HG02938 (cell line): ENCODE measurements at regions not wholly inside any gene's neighbourhood (a gene's known extent, or its start where the extent isn't known, plus 50 kb on each side); places are given as distances from the start of the nearest gene placed in this dataset.

ENCODE experiments used
- ATAC-seq: cut with Tn5 transposase; IDR thresholded peaks from one replicate; pipeline ENCODE4 v1.9.1; 2021; ENCODE audit warnings: mild to moderate bottlenecking, moderate library complexity; ENCODE audit not compliant: unreplicated experiment

GRCh38 chr3:161989012-161989411, 492.4 kb downstream of the OTOL1 start:
- no peak for ATAC-seq

GRCh38 chr3:161990036-161990435, 493.4 kb downstream of the OTOL1 start:
- ATAC-seq = no peak

GRCh38 chr3:161991901-161992540, 495.4 kb downstream of the OTOL1 start:
- no peak for ATAC-seq

GRCh38 chr3:161999846-162000245, 503.2 kb downstream of the OTOL1 start:
- ATAC-seq = no peak

- no peak for ATAC-seq
These were observed 511.1 kb downstream of the OTOL1 start for GRCh38 chr3:162007722-162008121.

GRCh38 chr3:162012633-162013032, 516.0 kb downstream of the OTOL1 start:
- ATAC-seq = no peak

- no peak for ATAC-seq
These were observed 517.7 kb downstream of the OTOL1 start for GRCh38 chr3:162014284-162014683.

- ATAC-seq = no peak
These were observed 519.2 kb downstream of the OTOL1 start for GRCh38 chr3:162015856-162016255.

GRCh38 chr3:162019817-162020216, 523.2 kb downstream of the OTOL1 start:
- no peak for ATAC-seq

- no peak for ATAC-seq
These were observed 524.6 kb downstream of the OTOL1 start for GRCh38 chr3:162021206-162021605.

- no peak for ATAC-seq
These were observed 526.3 kb downstream of the OTOL1 start for GRCh38 chr3:162022911-162023310.

GRCh38 chr3:162029736-162030135, 533.1 kb downstream of the OTOL1 start:
- ATAC-seq = no peak

GRCh38 chr3:162034368-162034767, 537.8 kb downstream of the OTOL1 start:
- no peak for ATAC-seq

GRCh38 chr3:162041622-162042021, 545.0 kb downstream of the OTOL1 start:
- no peak for ATAC-seq

- no peak for ATAC-seq
These were observed 556.0 kb downstream of the OTOL1 start for GRCh38 chr3:162052636-162053035.

GRCh38 chr3:162072656-162073164, 576.1 kb downstream of the OTOL1 start:
- ATAC-seq = no peak

- ATAC-seq = no peak
These were observed 576.9 kb downstream of the OTOL1 start for GRCh38 chr3:162073422-162073975.

- ATAC-seq = no peak
These were observed 580.5 kb downstream of the OTOL1 start for GRCh38 chr3:162077108-162077507.

- no peak for ATAC-seq
These were observed 585.9 kb downstream of the OTOL1 start for GRCh38 chr3:162082516-162082915.

- no peak for ATAC-seq
These were observed 590.8 kb downstream of the OTOL1 start for GRCh38 chr3:162087361-162087760.

GRCh38 chr3:162092751-162093150, 596.1 kb downstream of the OTOL1 start:
- ATAC-seq = no peak

GRCh38 chr3:162094301-162094700, 597.7 kb downstream of the OTOL1 start:
- ATAC-seq = no peak

- ATAC-seq = no peak
These were observed 600.3 kb downstream of the OTOL1 start for GRCh38 chr3:162096874-162097273.
